ENCODE measurements at regions not wholly inside any gene's neighbourhood (a gene's known extent, or its start where the extent isn't known, plus 50 kb on each side); places are given as distances from the start of the nearest gene placed in this dataset.

DNA sequence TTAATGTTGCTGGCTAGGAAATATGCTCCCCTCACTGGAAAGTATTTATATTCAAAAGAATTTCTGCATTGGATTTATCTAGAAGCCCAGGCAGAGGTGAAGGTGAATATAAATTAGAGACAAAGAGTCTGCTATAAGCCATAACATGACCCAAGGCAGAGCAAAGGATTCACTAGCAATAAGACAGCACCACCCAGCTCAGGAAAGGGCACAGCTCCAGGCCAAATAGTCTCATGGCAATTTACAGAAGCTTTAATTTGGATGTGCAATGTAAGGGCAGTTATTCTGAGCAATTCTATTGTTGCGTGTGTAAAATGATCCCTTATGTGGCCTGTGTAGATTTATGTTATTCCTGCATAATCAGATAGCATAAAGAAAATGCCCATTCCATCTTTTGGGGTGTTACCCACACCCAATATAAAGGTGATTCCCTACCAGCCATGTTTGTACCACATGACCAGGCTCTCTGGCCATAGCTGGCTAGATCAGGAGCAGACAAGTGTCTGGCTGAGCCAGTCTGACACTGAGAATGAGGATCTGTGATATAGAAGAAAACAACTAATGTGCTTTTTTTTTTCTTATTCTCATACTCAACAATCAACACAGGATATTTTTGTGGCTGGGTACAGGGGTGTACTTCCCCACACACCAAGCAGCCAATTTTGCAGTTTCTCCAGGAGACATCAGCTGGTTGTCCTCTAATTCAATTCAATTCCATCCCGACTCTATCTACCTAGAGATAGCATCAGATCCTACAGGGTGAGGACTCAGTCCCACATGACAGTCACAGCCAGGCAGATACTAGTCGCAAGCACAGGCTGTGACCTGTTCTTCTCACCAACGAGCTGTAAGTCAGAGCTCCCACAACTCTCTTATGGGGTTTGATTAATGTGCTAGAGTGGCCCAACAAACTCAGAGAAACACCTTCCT is 181.4 kb downstream of the KCTD15 start:
- TF ChIP-seq, protein P1, sequence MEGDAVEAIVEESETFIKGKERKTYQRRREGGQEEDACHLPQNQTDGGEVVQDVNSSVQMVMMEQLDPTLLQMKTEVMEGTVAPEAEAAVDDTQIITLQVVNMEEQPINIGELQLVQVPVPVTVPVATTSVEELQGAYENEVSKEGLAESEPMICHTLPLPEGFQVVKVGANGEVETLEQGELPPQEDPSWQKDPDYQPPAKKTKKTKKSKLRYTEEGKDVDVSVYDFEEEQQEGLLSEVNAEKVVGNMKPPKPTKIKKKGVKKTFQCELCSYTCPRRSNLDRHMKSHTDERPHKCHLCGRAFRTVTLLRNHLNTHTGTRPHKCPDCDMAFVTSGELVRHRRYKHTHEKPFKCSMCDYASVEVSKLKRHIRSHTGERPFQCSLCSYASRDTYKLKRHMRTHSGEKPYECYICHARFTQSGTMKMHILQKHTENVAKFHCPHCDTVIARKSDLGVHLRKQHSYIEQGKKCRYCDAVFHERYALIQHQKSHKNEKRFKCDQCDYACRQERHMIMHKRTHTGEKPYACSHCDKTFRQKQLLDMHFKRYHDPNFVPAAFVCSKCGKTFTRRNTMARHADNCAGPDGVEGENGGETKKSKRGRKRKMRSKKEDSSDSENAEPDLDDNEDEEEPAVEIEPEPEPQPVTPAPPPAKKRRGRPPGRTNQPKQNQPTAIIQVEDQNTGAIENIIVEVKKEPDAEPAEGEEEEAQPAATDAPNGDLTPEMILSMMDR (conservative IDR thresholded peaks at IDR 0.05 in 1 of 2, IDR thresholded peaks at IDR 0.05 in 1 of 2; ENCODE audit: low read depth in 1 of 2, low read length in 2 of 2) = no peak
- TF ChIP-seq EZH2 (IDR thresholded peaks at IDR 0.05; ENCODE audit: low read length, missing control alignments) = no peak

All from fibroblast of lung (primary cell).